NCI-H446 (cell line): ENCODE measurements at regions not wholly inside any gene's neighbourhood (a gene's known extent, or its start where the extent isn't known, plus 50 kb on each side); places are given as distances from the start of the nearest gene placed in this dataset.

ENCODE experiments used
- DNase-seq, 2 experiments: peaks; one replicate each; lab custom pipeline; 2025; lab: John Stamatoyannopoulos, UW

DNA sequence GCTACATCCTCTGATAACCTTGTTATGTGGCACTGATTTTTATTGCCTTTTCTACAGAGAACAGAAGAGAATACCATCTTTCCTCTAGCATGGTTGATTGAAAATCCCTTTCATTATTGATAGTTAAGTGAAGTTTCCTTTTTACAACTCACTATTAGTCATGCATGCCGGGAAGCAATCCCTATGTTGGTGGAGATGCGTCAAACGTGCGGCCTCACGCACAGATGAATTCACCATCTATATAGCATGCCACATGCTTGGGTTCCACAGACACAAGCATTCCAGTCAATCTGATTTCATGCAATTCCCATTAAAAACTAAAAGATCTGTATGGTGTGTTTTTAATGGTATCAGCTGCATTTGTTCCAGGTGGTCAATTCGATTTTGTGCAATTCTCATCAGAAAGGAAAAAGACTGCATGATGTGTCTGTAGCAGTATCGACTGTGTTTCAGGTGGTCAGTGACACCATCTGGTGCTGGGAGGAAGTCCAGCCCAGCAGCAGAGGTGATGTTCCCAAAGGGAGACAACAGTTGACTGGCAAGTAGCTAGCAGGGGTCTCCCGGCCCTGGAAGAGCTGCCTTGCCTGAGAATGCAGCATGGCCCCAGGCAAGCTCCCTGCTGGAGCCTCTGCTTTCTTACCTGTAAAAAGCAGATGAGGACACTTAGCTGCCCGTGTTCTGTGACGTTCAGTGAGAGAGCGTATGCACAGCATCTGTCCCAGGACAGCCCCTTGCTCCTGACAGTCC lies 151.3 kb upstream of the NCK2 start:
- DNase-seq: no peak

DNA sequence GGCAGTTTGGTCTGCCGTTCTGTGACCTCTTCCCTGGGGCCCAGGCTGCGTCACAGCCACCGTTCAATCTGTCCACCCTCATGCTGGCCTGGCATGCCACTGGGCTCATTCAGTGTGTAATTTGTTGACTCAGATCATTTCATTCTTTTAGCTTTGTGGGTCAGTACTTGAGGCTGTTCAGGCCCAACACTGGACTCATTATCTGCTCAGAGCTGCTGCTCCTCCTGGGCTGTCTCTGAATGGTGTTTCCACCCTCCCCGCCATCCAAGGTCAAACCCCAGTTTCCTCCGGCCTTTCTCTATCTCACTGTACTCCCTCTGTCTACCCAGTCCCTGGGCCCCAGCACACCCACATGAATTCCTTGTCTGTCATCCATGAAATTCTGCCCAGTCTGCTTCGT lies 152.4 kb upstream of the NCK2 start:
- DNase-seq: no peak

DNA sequence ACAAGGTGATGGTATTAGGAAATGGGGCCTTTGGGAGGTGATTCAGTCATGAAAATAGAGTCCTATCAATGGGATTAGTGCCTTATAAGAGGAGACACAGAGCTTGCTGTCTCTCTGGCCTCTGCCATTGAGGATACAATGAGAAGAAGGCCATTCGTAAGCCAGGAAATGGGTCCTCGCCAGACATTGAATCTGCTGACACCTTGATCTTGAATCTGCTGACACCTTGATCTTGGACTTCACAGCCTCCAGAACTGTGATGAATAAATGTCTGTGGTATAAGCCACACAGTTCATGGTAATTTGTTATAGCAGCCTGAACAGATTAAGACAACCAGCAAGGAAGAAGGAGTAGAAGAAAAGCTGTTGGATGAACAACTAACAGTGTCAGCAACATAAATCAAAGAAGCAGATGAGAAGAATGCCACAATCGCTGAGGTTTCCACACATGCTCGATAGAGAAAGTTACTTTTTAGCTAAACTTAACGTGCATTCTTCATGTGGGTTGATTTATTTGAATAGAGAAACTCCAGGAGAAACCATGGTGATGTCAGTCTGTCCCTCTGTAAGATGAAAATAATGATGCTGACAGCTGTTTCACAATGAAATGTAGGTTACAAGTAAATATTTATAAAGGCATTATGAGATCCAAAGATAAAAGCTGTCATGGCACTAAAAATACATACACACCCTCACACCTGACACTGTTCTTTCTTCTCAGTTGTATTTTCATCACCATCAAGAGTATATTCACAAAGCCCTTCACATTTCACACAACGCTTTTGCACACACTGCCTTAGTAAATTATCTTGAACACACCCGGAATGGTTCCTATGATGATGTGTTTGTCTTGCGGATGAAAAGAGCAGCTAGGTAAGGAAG lies 153.7 kb upstream of the NCK2 start:
- no peak for DNase-seq

DNA sequence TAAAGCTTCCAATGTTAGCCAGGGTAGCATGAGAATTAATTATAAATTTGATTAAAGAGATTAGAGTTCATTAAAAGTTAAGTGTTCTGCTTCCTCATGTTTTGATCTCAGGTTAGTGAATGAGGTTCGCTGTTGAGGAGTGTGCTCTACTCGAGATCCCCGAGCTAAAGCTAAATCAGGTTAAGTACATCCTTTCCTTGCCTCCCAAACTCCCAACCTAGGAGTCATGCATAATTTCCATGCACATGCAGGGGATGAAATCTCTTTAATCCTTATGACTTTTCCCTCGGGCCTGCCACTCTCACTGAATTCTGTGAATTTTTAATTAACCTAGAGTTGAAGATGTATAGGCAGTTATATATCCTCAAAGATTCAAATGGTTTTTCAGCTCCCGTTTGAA lies 156.1 kb upstream of the NCK2 start:
- no peak for DNase-seq

DNA sequence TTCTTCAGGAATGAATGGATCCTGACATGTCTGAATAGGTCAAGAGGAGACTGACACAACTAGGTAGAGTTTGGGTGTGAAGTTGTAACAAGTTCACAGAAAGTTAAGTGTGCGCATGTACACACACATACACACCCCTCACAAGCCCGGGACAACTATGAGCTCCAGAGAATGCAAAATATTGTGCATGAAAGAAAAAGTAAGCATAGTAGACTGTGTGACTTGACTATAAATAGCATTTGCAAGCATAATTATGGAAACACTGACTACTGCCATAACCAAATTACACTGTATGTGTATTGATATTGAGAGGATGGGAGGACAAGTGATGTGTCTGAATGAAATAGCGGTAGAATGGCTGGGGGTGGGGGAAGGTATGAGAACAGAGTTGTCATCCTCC lies 157.1 kb upstream of the NCK2 start:
- DNase-seq: no peak

DNA sequence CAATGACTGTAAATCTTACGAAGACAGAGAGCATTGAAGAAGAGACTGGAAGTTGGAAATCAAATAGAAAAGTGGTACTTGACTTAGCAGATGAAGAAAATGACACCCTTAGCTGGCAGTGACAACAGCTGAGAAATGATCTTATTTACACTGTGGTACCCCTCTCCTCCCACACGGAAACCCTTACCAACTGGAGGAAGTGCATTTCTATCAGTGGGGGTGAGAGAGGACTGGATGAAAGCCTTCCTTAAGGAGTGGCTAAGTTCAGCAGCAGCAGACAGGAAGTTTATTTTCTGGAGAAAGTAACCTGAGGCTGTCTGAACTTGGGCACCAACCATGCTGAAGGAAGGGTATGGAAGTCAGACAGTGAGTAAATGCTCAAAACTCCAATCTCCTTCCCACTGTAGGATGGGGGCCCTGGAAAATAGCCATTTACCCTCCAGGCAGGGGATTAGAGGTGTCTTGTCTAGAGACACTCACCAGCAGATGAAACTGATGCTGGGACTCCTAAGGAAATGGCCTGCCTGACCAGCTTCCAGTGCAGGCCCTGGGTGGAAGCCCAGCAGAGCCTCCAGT lies 160.2 kb upstream of the NCK2 start:
- no peak for DNase-seq

DNA sequence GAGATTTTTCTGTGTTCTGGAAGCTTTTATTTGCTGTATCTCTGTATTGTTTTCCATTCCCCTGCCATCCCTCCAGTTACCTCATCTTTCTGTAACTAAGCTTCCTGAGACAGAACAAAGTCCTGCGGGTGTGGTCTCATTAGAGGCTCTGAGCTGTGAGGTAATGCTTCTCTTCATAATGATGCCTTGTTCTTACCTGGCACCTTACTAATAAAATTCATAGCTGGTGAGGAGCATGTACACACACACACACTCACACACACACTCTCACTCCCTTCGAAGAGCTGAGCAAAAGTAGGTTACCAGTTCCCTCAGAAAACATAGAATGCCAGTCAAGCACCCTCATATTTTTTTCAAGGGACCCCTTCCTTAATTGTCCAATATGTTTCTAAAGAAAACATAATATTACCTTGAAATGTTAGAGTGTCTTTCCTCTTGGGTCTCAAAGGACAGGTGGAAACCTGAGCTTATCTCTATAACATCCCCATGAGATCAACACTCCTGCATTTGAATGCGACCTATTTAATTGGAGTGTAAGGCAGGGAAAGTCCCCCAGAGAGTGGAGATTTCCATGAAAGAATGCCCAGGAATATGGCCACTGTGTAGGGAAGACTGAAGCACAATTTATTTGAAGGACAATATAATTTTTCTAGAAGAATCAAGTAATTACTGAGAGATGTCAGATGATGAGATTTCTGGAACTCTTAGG lies 161.6 kb upstream of the NCK2 start:
- DNase-seq: no peak

DNA sequence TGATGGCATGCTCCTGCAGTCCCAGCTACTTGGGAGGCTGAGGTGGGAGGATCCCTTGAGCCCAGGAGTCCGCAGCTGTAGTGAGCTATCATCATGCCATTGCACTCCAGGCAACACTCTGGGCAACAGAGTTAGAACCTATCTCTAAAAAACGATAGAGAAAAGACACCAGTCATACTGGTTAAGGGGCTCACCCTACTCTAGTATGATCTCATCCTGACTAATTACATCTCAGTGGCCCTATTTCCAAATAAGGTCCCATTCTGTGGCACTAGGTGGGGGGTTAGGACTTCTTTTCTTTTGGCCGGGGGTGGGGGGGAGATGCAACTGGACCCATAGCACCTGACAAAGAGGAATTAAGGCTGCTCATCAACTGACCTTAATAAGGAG lies 163.2 kb upstream of the NCK2 start:
- DNase-seq: no peak

DNA sequence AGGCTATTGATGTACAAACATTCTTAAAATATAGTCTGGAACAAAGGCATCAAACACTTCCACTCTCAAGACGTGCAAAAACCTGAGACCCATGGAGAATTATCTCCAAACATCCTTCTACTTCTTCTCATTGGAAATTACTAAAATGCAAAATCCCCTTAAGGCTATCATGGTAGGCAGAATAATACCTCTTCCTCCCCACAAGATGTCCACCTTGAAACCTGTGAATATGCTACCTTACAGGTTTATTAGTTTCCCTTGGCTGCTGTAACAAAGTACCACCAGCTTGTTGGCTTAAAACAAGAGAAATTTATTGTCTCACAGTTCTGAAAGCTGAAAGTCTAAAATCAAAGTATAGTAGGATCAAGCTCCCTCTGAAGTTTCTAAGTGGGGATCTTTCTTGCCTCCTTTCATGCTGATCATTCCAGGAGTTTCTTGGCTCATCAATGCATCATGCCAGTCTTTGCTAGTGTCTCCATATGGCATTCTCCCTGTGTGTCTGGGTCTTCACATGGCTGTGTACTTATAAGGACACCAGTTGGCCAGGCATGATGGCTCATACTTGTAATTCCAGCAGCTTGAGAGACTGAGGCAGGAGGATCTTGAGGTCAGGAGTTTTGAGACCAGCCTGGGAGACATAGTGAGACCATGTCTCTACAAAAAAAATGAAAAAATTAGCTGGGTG lies 163.7 kb upstream of the NCK2 start:
- DNase-seq: peak in 1 of 2 experiments; percentile 22

DNA sequence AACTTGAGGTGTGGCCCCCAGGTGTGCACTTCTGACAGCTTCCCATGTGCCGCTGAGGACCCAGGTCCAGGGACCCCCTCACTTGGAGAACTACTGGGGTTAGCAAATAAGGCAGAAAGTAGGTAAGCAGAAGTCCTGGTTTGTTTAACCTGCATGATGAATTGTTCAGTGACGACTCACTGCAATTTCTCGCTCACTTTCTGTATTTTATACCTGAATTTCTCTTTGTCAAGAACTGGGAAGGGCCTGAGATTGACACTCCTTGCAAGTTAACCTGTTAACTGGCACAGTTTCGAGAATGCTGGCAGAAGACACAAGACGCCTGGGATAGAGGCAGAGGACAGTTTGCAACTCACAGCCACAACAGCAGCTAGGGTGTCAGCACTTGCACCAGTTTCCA lies 164.5 kb upstream of the NCK2 start:
- no peak for DNase-seq

DNA sequence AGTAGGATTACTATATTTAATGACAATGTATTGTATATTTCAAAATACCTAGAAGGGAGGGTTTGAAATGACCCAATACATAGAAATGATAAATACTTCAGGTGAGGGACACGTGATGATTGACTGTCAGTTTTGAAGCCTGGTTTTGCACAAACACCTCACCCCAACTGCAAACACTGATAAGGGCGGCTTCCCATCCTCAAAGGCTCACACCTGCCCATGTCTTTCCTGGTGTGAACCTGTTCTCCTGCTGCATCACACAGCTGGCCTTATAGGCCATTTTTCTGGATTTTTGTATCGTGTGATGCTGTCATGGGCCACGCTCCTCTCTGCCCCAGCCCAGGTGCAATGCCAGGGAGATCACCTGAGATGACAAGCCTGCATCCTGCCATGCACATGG lies 166.5 kb upstream of the NCK2 start:
- no peak for DNase-seq

DNA sequence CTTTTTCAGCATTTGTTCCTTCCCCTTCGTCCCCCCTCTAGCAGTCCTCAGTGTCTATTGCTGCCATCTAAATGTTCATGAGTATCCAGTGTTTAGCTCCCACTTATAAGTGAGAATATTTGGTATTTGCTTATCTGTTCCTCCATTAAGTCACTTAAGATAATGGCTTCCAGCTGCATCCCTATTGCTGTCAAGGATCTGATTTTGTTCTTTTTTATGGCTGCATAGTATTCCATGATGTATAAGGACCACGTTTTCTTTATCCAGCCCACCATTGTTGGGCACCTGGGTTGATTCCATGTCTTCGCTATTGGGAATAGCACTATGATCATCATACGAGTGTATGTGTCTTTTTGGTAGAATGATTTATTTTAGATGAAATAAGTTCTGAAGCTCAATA lies 166.9 kb upstream of the NCK2 start:
- no peak for DNase-seq

DNA sequence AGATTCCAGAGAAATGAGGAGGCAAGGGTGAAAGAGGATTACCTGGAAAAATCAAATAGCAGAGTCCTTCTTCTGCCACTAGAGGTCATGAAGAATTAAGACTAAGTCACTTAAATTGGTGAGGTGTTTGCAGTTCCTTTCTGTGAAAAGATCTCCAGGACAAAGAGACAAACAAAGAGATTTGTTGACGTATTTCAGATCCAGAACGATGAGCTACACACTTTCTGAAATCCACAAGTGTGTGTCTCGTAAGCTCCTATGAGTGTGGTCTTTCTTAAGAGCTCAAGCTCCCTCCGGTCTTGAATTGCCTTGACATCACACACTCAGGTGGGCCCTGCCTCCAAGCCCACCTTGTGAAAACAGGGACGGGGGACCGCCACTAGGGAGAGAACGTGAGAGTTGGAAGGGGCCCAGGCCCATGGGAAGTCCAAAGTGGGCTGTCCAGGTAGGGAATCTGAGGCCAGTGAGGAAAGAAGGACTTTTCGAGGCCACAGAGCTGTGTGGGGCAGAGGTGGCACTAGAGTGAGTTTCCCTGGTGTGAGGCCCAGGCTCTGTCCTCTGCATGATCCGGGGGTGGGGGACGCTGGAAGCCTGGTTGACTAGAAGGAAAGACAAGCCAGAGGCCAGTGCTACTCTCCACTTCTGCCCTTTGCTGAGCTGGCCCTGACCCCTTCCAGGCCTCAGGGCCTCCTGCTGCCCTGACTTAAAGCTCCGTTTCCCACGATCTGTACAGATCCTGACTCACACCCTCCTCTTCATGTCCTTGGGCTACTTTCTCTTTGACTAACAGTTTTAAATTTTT lies 168.1 kb upstream of the NCK2 start:
- peak in 1 of 2 experiments; percentile 31 for DNase-seq

DNA sequence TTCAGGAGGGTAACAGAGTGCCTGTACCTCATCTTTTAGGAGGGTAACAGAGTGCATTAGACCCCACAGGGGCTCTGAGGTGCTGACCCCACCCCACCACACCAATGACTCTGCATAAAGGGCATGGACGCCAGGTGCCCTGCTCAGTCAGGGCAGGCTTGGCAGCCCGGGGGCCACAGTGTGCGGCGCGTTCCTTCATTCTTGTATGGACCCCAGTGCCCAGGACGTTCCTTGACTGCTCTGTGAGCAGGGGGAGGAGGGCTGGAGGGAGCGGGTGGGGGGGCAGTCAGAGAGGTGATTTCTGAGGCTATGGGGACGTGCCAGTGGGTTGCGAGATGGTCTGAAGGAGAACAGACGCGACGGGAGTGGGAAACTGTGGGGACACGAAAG lies 168.7 kb upstream of the NCK2 start:
- DNase-seq: no peak

DNA sequence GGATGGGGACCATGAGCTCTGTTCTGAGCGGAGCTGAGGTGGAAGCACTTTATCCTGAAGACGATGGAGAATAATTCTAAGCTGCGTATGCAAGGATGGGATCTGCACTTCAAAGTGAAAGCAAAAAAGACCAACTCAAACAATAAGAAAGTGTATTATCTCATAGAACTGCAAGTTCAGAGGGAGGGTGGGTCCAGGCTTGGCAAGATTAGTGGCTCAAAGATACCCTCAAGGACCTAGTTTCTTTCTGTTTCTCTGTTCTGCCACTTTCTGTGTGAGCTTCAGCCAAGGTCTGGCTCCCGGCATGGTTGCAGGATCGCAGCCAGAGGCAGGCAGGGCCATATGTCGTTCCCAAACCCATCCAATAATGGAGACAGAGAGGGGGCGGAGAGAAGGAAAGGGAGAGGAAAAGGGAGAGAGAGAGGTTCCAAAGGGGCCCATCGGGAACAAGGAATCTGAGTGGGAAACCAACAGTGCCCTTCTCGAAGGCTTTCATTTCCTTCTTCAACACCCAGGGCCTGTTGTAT lies 169.2 kb upstream of the NCK2 start:
- peak; percentile 46 to 80 for DNase-seq

DNA sequence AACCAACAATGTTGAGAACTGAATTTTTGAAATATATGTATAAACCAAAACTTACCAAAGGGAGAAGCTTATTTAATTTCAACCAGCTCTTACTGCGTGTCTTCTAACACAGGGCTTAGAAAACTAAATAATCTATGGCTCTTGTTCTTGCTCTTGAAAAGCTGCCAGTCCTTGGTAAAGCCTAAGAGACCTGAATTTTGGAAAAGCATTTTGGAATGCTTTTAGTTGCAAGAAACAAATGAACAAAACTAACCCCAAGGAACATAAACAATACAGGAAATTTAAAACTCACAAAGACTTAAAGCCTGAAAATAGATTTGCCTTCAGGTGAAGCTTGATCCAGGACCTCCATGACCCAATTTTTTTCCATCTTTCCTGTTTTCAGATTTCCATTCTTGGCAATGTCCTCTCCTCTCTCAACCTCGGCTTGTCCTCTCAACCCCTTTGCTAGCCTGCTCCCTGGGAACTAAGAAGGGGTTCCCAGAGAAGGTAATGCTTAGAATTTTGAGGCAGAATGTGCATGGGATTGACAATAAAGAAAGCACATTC lies 169.8 kb upstream of the NCK2 start:
- no peak for DNase-seq

DNA sequence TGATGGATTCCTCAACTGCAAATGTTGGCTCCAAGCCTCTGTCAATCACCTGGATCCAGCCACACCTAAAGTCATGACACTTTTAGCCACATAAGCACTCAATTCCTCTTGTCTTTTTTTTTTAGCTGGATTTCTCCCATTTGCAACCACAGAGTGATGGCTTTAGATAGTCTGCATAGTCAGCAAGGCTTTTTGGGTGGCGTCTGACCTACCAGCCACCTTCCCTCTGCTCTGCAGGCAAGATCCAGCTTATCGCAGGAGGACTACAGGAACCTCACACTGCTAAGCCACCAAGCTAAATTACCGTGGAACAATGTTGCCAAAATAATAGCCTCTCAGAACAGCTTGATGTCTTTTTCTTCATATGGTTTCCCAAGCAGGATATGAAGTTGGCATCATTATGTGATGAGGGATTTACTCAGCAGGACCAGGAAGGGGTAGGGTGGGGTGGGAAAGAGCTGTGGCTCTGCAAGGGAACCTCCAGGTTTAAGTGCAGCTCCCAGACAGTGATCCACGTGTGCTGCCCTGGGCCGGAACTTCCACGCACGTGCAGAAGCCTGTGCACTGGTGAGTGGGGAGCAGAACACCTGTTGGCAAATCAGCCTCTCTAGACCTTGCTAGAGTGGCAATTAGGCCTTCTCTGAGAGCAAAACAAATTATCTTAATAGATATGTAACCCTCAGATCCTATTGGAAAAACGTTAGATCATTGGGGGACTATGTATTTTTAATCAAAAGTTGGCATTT lies 170.6 kb upstream of the NCK2 start:
- no peak for DNase-seq

DNA sequence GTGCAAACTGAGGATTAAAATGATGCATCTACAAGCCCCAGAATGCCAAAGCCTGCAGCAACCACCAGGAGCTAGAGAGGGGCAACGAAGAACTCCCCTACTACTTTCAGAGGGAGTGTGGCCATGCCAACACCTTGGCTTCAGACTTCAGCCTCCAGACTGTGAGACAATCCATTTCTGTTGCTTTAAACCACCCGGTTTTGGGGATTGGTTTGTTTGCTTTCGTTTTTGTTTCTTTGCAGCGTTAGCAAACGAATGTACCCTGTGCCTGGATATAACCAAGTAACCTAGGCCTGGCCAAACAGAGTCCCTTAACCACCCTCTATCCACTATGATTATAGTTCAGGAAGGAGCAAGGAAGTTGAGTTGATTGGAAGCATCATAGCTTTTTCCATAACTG lies 171.2 kb upstream of the NCK2 start:
- DNase-seq: no peak

DNA sequence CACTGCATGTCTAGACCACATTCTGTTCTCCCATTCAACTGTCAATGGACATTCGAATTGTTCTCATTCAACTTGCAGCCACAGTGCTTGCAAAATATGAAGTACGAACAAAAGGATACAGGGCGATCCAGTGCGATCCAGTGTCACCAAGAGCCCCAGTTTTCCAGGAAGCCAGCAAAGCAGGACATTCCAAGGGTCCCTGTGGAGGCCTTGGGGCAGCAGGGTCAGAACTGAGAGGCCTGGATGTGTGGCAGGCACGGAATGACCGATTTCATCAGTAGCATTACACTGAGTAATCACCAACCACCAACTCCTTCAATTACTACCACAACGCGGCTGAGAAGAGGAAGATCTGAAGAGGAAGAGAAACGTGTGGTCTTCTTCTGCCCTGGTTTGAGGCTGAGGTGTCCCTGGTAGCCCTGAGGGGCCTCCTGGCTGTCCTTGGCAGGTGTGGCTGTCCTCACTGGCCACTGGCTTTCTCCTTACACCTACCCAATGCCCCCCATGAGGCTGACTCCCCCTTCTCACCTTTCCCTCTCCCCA lies 172.7 kb upstream of the FHL2 start:
- no peak for DNase-seq

DNA sequence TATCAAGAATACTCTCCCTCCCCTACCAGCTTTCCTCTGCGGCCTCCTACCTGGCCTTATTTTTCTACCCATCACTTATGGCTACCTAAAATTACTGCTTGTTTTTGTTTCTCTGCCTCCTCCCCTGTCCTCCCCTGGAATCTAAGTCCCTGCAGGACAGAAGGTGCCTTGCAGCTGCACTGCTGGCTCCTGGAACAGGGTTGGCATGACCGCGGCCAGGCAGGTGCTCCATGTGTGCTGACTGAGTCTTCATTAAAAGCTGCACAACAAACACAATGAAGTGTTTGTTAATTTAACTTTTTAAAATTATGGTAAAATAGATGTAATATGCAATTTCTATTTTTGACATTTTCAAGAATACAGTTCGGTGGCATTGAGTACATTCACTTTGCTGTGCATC lies 171.9 kb upstream of the FHL2 start:
- DNase-seq: no peak
